Brain pericyte (primary cell): ENCODE measurements at regions not wholly inside any gene's neighbourhood (a gene's known extent, or its start where the extent isn't known, plus 50 kb on each side); places are given as distances from the start of the nearest gene placed in this dataset.
"Not testable (repeated sequence)": the region's sequence is repeated elsewhere in the genome, so short reads cannot be mapped to it uniquely, and the experiment has no call there.

Experiments
- DNase-seq: peaks from one replicate; pipeline ENCODE4 v3.0.0-alpha.2; 2012; ENCODE audit warnings: low read depth, low spot score

- DNase-seq, result no peak
Observed at GRCh38 chr14:44453433-44454171, 53.5 kb downstream of the FSCB start.

- not testable (repeated sequence) for DNase-seq
Observed at GRCh38 chr14:44450232-44450631, 56.9 kb downstream of the FSCB start.

- DNase-seq, result no peak
Observed at GRCh38 chr14:44449680-44450079, 57.4 kb downstream of the FSCB start.

GRCh38 chr14:44448951-44449358 is 58.1 kb downstream of the FSCB start:
- DNase-seq, result no peak

DNA sequence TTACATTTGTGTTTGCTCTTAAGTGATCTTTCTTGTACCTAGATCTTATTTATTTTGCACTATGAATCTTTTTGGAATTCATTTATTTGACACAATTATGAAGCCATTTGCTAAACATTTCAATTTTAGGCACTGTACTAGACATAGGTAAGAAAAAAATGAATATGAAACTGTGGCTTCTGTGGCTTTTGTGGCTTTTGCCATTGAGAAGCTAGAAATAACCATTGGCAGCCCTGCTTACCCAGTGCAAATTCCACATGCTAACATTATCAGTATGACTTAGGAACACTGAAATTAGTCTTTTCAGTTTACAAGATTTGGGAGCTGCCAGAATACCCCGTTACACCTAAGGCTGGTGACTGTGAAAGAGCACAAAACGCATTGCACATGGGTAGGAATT is 60.1 kb downstream of the FSCB start:
- DNase-seq, result no peak

DNA sequence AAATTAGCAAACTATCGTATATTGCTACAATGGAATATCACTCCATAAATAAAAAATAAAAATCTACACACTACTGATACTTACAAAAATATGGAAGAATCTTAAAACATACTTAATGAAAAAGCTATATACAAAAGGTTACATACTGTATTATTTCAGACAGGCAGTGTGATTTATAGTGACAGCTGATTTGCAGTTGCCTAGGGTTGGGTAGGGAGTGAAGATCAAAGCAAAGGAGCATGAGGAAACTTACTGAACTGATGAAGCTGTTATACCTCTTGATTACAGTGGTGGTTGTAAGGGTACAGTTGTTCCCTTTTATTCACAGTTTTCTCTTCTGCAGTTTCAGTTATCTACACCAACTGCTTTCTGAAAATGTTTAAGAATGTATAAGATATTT is 62.6 kb downstream of the FSCB start:
- no peak for DNase-seq

DNA sequence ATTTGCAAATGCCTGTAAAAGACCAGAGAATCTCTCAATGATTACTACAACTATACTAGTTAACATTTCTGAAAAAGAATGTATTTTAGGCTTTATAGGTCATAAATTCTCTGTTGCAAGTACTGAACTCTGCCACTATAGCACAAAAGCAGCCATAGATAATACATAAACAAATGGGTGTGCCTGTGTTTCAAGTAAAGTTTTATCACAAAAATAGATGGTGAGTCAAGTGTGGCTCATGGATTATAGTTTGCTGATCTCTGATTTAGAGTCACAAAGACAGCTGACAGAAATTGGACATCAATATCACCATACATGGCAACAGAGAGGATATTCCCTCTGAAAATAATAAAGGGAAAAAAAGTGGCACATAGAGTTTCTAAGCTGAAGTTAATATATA is 68.1 kb downstream of the FSCB start:
- no peak for DNase-seq

DNA sequence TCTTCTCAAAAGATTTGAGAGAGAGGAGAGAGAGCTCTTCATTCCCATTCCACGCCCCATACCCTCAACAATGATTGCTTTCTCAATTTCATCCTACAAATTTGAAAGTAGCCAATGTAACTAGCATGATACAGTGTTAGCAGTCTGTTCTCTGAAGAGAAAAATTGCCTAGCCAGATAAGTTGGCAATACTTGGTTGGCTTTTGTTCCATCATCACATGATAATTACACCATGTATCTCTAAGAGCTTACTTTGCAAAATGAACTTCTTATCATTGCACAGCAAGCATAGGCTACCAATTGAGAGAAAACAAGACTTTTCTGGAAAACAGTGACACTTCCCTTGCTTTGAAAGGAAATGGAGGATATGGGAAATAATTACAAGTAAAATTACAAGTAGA is 68.9 kb downstream of the FSCB start:
- no peak for DNase-seq

GRCh38 chr14:44436458-44436857 is 70.6 kb downstream of the FSCB start:
- DNase-seq, result no peak

DNA sequence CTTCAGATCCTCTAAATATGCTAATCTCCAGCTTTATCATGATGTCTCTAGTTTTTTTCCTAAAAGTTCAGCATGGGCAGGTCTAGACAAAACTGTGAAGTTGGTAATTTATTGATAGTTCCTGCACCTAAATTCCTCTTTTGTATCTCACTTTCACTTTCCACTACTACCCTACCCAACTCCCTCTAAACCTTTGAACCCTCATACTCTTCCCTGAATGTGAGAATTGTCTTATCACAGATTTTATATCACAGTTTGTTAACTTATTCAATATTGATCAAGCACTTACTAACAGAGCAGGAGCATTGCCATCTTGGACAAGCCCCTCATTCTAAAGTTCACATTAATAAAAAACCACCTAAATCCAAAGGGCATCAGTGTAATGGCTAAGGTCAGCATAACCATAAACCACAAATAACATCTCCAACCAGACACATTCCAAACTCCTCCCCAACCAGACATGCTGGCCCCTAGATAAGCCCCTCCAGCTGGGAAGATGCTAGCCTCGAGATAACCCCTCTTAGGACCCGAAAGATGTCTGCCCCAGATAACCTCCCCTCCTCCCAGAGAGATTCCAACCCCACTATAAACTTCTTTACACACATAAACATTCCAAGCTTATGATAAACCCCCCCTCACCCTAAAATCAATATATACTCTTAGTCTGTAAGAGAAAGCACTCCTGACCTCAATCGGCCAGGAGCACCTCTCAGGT is 78.7 kb downstream of the FSCB start:
- no peak for DNase-seq

GRCh38 chr14:44422699-44423098 is 84.4 kb downstream of the FSCB start:
- no peak for DNase-seq

- no peak for DNase-seq
Observed at GRCh38 chr14:44420226-44420625, 86.9 kb downstream of the FSCB start.

- DNase-seq, result no peak
Observed at GRCh38 chr14:44418856-44419255, 88.2 kb downstream of the FSCB start.

GRCh38 chr14:44417809-44418208 is 89.3 kb downstream of the FSCB start:
- DNase-seq, result no peak

GRCh38 chr14:44414646-44415045 is 92.4 kb downstream of the FSCB start:
- no peak for DNase-seq

GRCh38 chr14:44412858-44413569 is 94.1 kb downstream of the FSCB start:
- DNase-seq, result no peak

DNA sequence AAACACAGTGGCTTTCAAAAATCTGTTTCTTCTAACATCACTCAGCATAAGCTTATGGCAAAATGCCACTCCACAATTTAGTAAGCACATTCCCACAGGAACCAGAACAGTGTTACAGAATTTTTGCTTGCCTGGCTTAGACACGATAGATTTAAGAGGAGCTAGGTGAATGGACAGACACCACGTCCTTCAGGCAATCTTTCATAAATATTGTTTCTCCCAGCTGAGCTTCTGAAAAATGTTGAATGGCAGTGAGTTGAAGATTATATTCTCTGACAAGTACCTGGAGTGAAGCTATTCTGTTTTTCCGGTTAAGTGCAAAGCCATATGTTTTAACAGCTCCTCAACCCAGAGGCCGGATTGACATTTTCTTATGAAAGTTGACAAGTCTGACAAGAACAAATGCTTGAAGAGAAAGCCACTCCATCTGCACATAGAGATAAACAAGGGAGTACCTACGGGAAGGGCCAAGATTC is 102.0 kb downstream of the FSCB start:
- DNase-seq, result no peak

DNA sequence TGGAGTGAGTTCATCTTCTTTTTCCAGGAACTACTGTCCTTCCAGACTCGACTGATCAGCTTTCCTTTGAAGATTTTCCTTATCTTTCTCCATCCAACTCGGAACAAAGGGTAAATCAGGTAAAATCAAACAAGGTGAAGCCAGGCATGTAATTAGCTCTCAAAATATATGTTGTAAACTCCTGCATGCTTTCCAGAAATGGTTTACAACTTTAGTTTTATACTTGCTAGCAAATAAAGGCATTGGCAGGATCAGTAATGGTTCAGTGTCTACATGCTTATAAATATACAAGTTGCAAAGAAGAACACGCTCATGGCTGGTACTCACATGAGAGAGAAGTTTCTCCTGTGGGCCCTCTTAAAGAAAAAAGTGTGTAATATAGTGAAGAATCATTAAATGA is 102.5 kb downstream of the FSCB start:
- DNase-seq, result no peak

DNA sequence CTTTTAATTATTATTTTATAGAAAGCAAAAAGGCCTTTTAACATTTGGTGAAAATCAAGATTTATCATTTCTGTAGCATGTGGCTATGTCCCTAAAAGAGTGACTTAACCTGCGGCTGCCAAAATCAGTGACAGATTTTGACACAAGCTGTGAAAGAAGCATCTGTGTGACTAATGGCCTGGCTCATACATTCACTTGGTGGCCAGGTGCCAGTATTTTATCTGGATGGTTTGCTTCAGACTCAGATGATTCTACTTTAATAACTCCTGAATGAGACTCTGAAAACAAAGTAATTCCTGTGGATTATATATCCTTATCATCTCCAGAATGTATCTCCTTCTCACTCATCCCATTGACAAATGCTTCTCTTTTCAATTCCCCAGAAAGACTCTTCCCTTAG is 103.0 kb downstream of the FSCB start:
- no peak for DNase-seq

GRCh38 chr14:44403193-44403592 is 103.9 kb downstream of the FSCB start:
- DNase-seq, result no peak

GRCh38 chr14:44396226-44396625 is 110.9 kb downstream of the FSCB start:
- no peak for DNase-seq

- DNase-seq, result no peak
Observed at GRCh38 chr14:44392984-44393383, 114.1 kb downstream of the FSCB start.

GRCh38 chr14:44388306-44388705 is 118.8 kb downstream of the FSCB start:
- no peak for DNase-seq
